GM12878 (cell line): ENCODE measurements at regions not wholly inside any gene's neighbourhood (a gene's known extent, or its start where the extent isn't known, plus 50 kb on each side); places are given as distances from the start of the nearest gene placed in this dataset.

ENCODE experiments used
- CHD2 ChIP-seq: IDR thresholded peaks from 2 replicates; pipeline ENCODE4 v1.6.1; 2011; ENCODE audit warnings: low read depth, low read length, improper control_type of control experiment, borderline replicate concordance
- CTCF ChIP-seq, 3 experiments: IDR thresholded peaks in 2 of 3; conservative IDR thresholded peaks in 1 of 3; 2 replicates each; pipeline ENCODE4 v1.5.1; 2011; ENCODE audit warnings: low read depth in 3 of 3, low read length in 3 of 3, mild to moderate bottlenecking in 3 of 3, control low read depth in 2 of 3, moderate library complexity in 2 of 3, inconsistent platforms in 1 of 3, mixed read lengths in 1 of 3; ENCODE audit not compliant: control insufficient read depth in 2 of 3, insufficient read depth in 1 of 3; ENCODE audit errors: extremely low read depth in 1 of 3
- DPF2 ChIP-seq: fragments of 450-650 bp; IDR thresholded peaks from 2 replicates; pipeline ENCODE4 v1.6.1; 2017; ENCODE audit warnings: mild to moderate bottlenecking
- EZH2 ChIP-seq: IDR thresholded peaks from 2 replicates; pipeline ENCODE4 v1.6.1; 2012; ENCODE audit warnings: low read depth, mild to moderate bottlenecking, control low read depth, inconsistent platforms, low read length, borderline replicate concordance; ENCODE audit not compliant: control insufficient read depth
- MAX ChIP-seq: IDR thresholded peaks from 2 replicates; pipeline ENCODE4 v1.6.1; 2012; ENCODE audit warnings: low read depth, low read length, improper control_type of control experiment
- RAD21 ChIP-seq: IDR thresholded peaks from 2 replicates; pipeline ENCODE4 v1.6.1; 2011; ENCODE audit warnings: mild to moderate bottlenecking, low read depth, low read length, moderate library complexity; ENCODE audit not compliant: insufficient read depth

GRCh38 chr20:60509407-60509806, 551.2 kb downstream of the CDH26 start:
- TF ChIP-seq DPF2, result no peak
- TF ChIP-seq EZH2, result no peak
- TF ChIP-seq CTCF (IDR thresholded peaks at IDR 0.05 in 2 of 3, conservative IDR thresholded peaks at IDR 0.05 in 1 of 3; ENCODE audit: control insufficient read depth in 2 of 3, extremely low read depth in 1 of 3, insufficient read depth in 1 of 3, low read depth in 3 of 3, low read length in 3 of 3), result no peak
- TF ChIP-seq MAX, result no peak
- no peak for TF ChIP-seq RAD21
- no peak for TF ChIP-seq CHD2
